ENCODE measurements at regions not wholly inside any gene's neighbourhood (a gene's known extent, or its start where the extent isn't known, plus 50 kb on each side); places are given as distances from the start of the nearest gene placed in this dataset.

DNA sequence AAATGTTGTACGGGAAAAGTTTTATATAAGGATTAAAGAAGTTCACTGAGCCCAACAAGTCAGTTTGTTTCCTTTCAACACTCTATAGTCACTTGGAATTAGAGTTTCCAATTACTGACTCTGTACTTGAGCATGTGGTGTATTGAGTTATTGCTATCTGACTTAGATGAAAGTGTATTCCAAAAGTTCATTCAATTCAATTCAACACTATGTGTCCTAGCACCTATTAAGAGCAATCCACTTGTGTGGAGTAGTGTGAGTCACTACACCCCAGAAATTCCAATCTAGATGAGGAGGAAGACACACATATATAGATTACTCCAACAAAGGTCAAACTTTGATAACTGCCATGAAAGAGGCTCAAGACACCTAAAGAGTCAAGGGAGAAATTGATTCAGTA is 98.2 kb upstream of the SLCO6A1 start:
- Histone ChIP-seq H3K4me1 (ENCODE audit: insufficient read depth, low read length, poor library complexity, severe bottlenecking) (peaks cover 3% of the 10 kb centered on the region), H3K36me3 (ENCODE audit: insufficient read depth, low read length, poor library complexity, severe bottlenecking) (no peaks in the 10 kb centered on the region), H3K4me3 (ENCODE audit: low read depth, low read length, poor library complexity, severe bottlenecking) (no peak overlapping the region), H3K27ac (ENCODE audit: low read depth, low read length, poor library complexity, severe bottlenecking) (no peak overlapping the region), H3K9me3 (ENCODE audit: low read depth, low read length, poor library complexity, severe bottlenecking) (no peaks in the 10 kb centered on the region), H3K27me3 (replicated peaks; ENCODE audit: insufficient read depth, low read depth, low read length, poor library complexity) (no peaks in the 10 kb centered on the region)
- BruUV-seq (replicated peaks) = no TSS peak
- intact Hi-C loops (cut with micrococcal nuclease; ENCODE audit: unreplicated experiment) = no loop called here
- CTCF ChIA-PET = no interaction called here
- POLR2A ChIA-PET (ENCODE audit: low non-redundant PET) = no interaction called here
- DNase-seq (ENCODE audit: low spot score) = no peak
- TF ChIP-seq, protein P1, sequence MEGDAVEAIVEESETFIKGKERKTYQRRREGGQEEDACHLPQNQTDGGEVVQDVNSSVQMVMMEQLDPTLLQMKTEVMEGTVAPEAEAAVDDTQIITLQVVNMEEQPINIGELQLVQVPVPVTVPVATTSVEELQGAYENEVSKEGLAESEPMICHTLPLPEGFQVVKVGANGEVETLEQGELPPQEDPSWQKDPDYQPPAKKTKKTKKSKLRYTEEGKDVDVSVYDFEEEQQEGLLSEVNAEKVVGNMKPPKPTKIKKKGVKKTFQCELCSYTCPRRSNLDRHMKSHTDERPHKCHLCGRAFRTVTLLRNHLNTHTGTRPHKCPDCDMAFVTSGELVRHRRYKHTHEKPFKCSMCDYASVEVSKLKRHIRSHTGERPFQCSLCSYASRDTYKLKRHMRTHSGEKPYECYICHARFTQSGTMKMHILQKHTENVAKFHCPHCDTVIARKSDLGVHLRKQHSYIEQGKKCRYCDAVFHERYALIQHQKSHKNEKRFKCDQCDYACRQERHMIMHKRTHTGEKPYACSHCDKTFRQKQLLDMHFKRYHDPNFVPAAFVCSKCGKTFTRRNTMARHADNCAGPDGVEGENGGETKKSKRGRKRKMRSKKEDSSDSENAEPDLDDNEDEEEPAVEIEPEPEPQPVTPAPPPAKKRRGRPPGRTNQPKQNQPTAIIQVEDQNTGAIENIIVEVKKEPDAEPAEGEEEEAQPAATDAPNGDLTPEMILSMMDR (conservative IDR thresholded peaks at IDR 0.05; ENCODE audit: low read depth, low read length) = no peak
- TF ChIP-seq EZH2 (IDR thresholded peaks at IDR 0.05; ENCODE audit: borderline replicate concordance, low read depth, low read length, poor library complexity, severe bottlenecking) = no peak

DNA sequence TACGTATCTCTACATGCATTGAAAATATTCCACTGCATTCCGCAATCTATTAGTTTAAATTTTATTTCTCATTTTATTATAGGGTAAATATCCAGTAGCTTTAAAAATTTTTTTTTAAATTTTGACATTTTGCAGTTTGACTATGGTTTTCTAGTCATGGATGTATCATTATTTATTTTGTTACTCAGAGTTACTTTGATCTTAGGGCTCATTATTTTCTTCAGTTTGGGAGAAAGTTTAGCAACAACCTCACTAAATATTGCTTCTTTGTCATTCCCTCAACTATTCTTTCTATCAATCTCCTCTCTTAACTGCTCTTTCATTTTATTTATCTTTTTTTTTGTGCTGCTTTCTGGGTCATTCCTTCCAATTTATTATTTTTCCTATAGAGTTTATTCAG is 100.5 kb upstream of the SLCO6A1 start:
- Histone ChIP-seq H3K27ac (ENCODE audit: low read depth, low read length, poor library complexity, severe bottlenecking) (no peak overlapping the region), H3K4me1 (ENCODE audit: insufficient read depth, low read length, poor library complexity, severe bottlenecking) (peaks cover 3% of the 10 kb centered on the region), H3K4me3 (ENCODE audit: low read depth, low read length, poor library complexity, severe bottlenecking) (no peak overlapping the region), H3K27me3 (replicated peaks; ENCODE audit: insufficient read depth, low read depth, low read length, poor library complexity) (no peaks in the 10 kb centered on the region), H3K36me3 (ENCODE audit: insufficient read depth, low read length, poor library complexity, severe bottlenecking) (no peaks in the 10 kb centered on the region), H3K9me3 (ENCODE audit: low read depth, low read length, poor library complexity, severe bottlenecking) (no peaks in the 10 kb centered on the region)
- no peak for DNase-seq (ENCODE audit: low spot score)
- POLR2A ChIA-PET (ENCODE audit: low non-redundant PET) = no interaction called here
- CTCF ChIA-PET = no interaction called here
- intact Hi-C loops (cut with micrococcal nuclease; ENCODE audit: unreplicated experiment) = no loop called here
- no peak for TF ChIP-seq EZH2 (IDR thresholded peaks at IDR 0.05; ENCODE audit: borderline replicate concordance, low read depth, low read length, poor library complexity, severe bottlenecking)
- TF ChIP-seq, protein P1 (conservative IDR thresholded peaks at IDR 0.05; ENCODE audit: low read depth, low read length) = no peak
- BruUV-seq (replicated peaks) = no TSS peak

DNA sequence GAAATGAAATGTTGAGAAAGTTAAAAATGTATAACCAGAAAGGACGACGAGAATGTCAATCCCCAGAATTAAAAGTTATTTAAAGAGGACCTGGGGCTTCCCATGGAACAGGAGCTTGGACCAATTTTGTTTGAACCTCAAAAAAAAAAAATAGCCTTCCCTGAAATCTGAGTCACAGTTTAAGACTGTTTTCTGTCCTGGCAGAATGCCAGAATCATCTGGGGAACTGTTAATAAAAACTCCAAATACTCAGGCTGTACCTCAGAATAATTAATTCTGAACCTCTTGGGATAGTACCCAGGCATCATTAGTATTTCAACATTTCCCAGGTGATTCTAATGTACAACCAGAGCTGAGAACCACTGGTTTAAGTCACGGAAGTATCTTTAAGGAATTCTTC is 102.2 kb upstream of the SLCO6A1 start:
- Histone ChIP-seq H3K27ac (ENCODE audit: low read depth, low read length, poor library complexity, severe bottlenecking) (no peak overlapping the region), H3K4me1 (ENCODE audit: insufficient read depth, low read length, poor library complexity, severe bottlenecking) (peaks cover 3% of the 10 kb centered on the region), H3K4me3 (ENCODE audit: low read depth, low read length, poor library complexity, severe bottlenecking) (no peak overlapping the region), H3K36me3 (ENCODE audit: insufficient read depth, low read length, poor library complexity, severe bottlenecking) (no peaks in the 10 kb centered on the region), H3K9me3 (ENCODE audit: low read depth, low read length, poor library complexity, severe bottlenecking) (no peaks in the 10 kb centered on the region), H3K27me3 (replicated peaks; ENCODE audit: insufficient read depth, low read depth, low read length, poor library complexity) (no peaks in the 10 kb centered on the region)
- no TSS peak for BruUV-seq (replicated peaks)
- CTCF ChIA-PET = no interaction called here
- POLR2A ChIA-PET (ENCODE audit: low non-redundant PET) = no interaction called here
- no peak for TF ChIP-seq EZH2 (IDR thresholded peaks at IDR 0.05; ENCODE audit: borderline replicate concordance, low read depth, low read length, poor library complexity, severe bottlenecking)
- TF ChIP-seq, protein P1 (conservative IDR thresholded peaks at IDR 0.05; ENCODE audit: low read depth, low read length) = no peak
- DNase-seq (ENCODE audit: low spot score) = peak; percentile 31
- intact Hi-C loops (cut with micrococcal nuclease; ENCODE audit: unreplicated experiment) = no loop called here

All from A673 (cell line).